Prostate gland (tissue), 2 donors: ENCODE measurements at regions not wholly inside any gene's neighbourhood (a gene's known extent, or its start where the extent isn't known, plus 50 kb on each side); places are given as distances from the start of the nearest gene placed in this dataset.

Source experiments
- DNase-seq: peaks from one replicate; pipeline ENCODE4 v3.0.0-alpha.2; 2019; ENCODE audit warnings: low spot score
- H3K27ac ChIP-seq, 2 donors: fragments of 200-600 bp; sonication (generic); 2 replicates each; pipeline ENCODE4 v1.5.1; 2017 to 2019
- H3K27me3 ChIP-seq: fragments of 200-600 bp; sonication (generic); replicated peaks from 2 replicates; pipeline ENCODE4 v1.5.1; 2019; ENCODE audit not compliant: insufficient read depth
- H3K36me3 ChIP-seq, 2 donors: fragments of 200-600 bp; sonication (generic); 1 replicate in 1 of 2; 2 replicates in 1 of 2; pipeline versions ENCODE4 v1.5.1 to v1.8.1; 2017 to 2019
- H3K4me1 ChIP-seq: fragments of 200-600 bp; sonication (generic); replicated peaks from 2 replicates; pipeline ENCODE4 v1.5.1; 2019
- H3K4me3 ChIP-seq, 2 donors: fragments of 200-600 bp; sonication (generic); 2 replicates each; pipeline ENCODE4 v1.5.1; 2017 to 2019
- H3K9me3 ChIP-seq: fragments of 200-600 bp; sonication (generic); 2 replicates; pipeline ENCODE4 v1.5.1; 2017
- CTCF ChIP-seq, 4 experiments: fragments of 200-600 bp in 2 of 4; fragments of 450-650 bp in 2 of 4; sonication (generic) in 2 of 4; IDR thresholded peaks; 1 replicate in 3 of 4; 2 replicates in 1 of 4; pipeline ENCODE4 v1.5.1; 2016 to 2019; ENCODE audit warnings: antibody characterized with exemption in 4 of 4, mild to moderate bottlenecking in 2 of 4, moderate library complexity in 2 of 4
- POLR2A ChIP-seq: fragments of 450-650 bp; IDR thresholded peaks from one replicate; pipeline ENCODE4 v1.6.1; 2016; ENCODE audit warnings: antibody characterized with exemption, mild to moderate bottlenecking
- POLR2AphosphoS5 ChIP-seq: sonication (generic); formaldehyde crosslinking; IDR thresholded peaks from one replicate; pipeline ENCODE4 v1.6.1; 2017; ENCODE audit warnings: antibody characterized with exemption
- WGBS: methylation state at CpG from one replicate; pipeline ENCODE4 v1.1.5; 2018; 5-methylcytosine and 5-hydroxymethylcytosine counted together
- intact Hi-C: fragments of 100-400 bp; cut with DNase I; formaldehyde crosslinking; loops from one replicate; pipeline ENCODE4 v1.14.2; 2022

- TF ChIP-seq POLR2AphosphoS5 (no peak), CTCF (IDR thresholded peaks at IDR 0.05) (no peak), POLR2A (no peak)
These were observed 89.2 kb downstream of the CGGBP1 start for GRCh38 chr3:87969620-87970019.

GRCh38 chr3:87968668-87969067 is 90.1 kb downstream of the CGGBP1 start:
- no peak for DNase-seq
- H3K27me3 ChIP-seq = no peaks in the 10 kb centered on the region
- H3K9me3 ChIP-seq = no peaks in the 10 kb centered on the region
- TF ChIP-seq POLR2A = no peak
- TF ChIP-seq POLR2AphosphoS5 = no peak
- TF ChIP-seq CTCF (IDR thresholded peaks at IDR 0.05) = no peak
- WGBS = 90% methylated on average over 5 of the region's 5 CpGs
- no peak overlapping the region for H3K4me3 ChIP-seq
- H3K36me3 ChIP-seq = no peaks in the 10 kb centered on the region
- no peak overlapping the region for H3K27ac ChIP-seq
- intact Hi-C loops = no loop called here
- no peaks in the 10 kb centered on the region for H3K4me1 ChIP-seq

More at GRCh38 chr3:87969620-87970019, 89.2 kb downstream of the CGGBP1 start:
- intact Hi-C loops = no loop called here
- Histone ChIP-seq H3K4me1 (no peaks in the 10 kb centered on the region), H3K4me3 (no peak overlapping the region), H3K27ac (no peak overlapping the region), H3K27me3 (no peaks in the 10 kb centered on the region), H3K36me3 (no peaks in the 10 kb centered on the region), H3K9me3 (no peaks in the 10 kb centered on the region)
- no peak for DNase-seq
- WGBS = 69% methylated on average over 2 of the region's 2 CpGs

- no peak for DNase-seq
- Histone ChIP-seq H3K27ac (no peak overlapping the region), H3K36me3 (no peaks in the 10 kb centered on the region), H3K27me3 (no peaks in the 10 kb centered on the region), H3K9me3 (no peaks in the 10 kb centered on the region), H3K4me3 (no peak overlapping the region), H3K4me1 (no peaks in the 10 kb centered on the region)
- intact Hi-C loops = no loop called here
- no peak for TF ChIP-seq POLR2AphosphoS5
- TF ChIP-seq POLR2A = no peak
- TF ChIP-seq CTCF (IDR thresholded peaks at IDR 0.05) = no peak
- 21% methylated on average over 1 of the region's 1 CpG for WGBS
These were observed 100.5 kb downstream of the CGGBP1 start for GRCh38 chr3:87958289-87958688.

- Histone ChIP-seq H3K27ac (no peak overlapping the region), H3K27me3 (no peaks in the 10 kb centered on the region), H3K4me1 (no peaks in the 10 kb centered on the region), H3K4me3 (no peak overlapping the region), H3K9me3 (no peaks in the 10 kb centered on the region), H3K36me3 (no peaks in the 10 kb centered on the region)
- no peak for TF ChIP-seq CTCF (IDR thresholded peaks at IDR 0.05)
- TF ChIP-seq POLR2AphosphoS5 = no peak
- no peak for TF ChIP-seq POLR2A
- intact Hi-C loops = no loop called here
- DNase-seq = no peak
- WGBS = 98% methylated on average over 1 of the region's 1 CpG
These were observed 101.2 kb downstream of the CGGBP1 start for GRCh38 chr3:87957575-87957974.

GRCh38 chr3:87949879-87950208 is 109.0 kb downstream of the CGGBP1 start:
- no peaks in the 10 kb centered on the region for H3K4me1 ChIP-seq
- no peaks in the 10 kb centered on the region for H3K27me3 ChIP-seq
- intact Hi-C loops = no loop called here
- DNase-seq = no peak
- H3K9me3 ChIP-seq = no peaks in the 10 kb centered on the region
- no peaks in the 10 kb centered on the region for H3K36me3 ChIP-seq
- H3K4me3 ChIP-seq = no peak overlapping the region
- TF ChIP-seq POLR2A = no peak
- TF ChIP-seq POLR2AphosphoS5 = no peak
- TF ChIP-seq CTCF (IDR thresholded peaks at IDR 0.05) = no peak
- 39% methylated on average over 1 of the region's 1 CpG for WGBS
- H3K27ac ChIP-seq = no peak overlapping the region
